ENCODE measurements at regions not wholly inside any gene's neighbourhood (a gene's known extent, or its start where the extent isn't known, plus 50 kb on each side); places are given as distances from the start of the nearest gene placed in this dataset.

DNA sequence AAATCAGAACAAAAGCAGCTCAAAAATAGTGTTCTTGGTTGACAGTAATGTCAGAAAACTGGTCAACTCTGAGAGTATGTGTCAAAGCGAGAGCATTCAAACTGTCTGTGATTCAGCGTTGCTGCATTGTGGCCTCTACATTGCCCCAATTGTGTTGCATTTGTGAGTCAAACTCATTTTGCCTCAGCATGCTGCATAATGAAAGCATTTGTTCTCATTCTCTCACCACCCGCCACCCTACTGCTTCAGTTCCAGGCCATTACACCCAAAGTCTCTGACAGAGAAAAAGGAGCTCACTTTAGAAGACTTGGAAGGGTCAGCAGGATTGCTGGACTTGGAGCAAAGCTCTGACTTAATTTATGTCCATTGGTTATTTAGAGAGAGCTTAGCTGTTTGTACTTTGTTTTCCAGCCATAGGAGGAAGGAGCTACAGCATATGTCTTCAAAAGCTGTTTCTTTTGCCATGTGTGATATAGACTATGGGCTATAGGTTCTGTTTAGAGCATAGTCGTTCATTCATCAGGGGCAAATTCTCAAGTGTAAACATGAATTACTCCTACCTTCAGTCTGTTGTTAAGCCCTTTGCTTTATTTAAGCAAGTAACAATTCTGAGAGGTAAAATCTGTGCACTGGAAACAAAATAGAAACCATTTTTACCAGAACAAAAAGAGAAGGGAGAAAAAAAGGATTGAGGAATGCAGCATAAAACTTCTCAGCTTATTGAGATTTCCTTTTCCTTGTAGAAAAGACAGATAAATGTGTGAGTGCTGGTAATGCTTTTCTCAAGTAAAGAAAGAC, 153.4 kb upstream of the ANK2 start:
- ATAC-seq = no peak
- TF ChIP-seq, protein P1, sequence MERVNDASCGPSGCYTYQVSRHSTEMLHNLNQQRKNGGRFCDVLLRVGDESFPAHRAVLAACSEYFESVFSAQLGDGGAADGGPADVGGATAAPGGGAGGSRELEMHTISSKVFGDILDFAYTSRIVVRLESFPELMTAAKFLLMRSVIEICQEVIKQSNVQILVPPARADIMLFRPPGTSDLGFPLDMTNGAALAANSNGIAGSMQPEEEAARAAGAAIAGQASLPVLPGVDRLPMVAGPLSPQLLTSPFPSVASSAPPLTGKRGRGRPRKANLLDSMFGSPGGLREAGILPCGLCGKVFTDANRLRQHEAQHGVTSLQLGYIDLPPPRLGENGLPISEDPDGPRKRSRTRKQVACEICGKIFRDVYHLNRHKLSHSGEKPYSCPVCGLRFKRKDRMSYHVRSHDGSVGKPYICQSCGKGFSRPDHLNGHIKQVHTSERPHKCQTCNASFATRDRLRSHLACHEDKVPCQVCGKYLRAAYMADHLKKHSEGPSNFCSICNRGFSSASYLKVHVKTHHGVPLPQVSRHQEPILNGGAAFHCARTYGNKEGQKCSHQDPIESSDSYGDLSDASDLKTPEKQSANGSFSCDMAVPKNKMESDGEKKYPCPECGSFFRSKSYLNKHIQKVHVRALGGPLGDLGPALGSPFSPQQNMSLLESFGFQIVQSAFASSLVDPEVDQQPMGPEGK (CRISPR knock-in tag; IDR thresholded peaks at IDR 0.05; ENCODE audit: borderline replicate concordance) = no peak
- TF ChIP-seq, protein P2, sequence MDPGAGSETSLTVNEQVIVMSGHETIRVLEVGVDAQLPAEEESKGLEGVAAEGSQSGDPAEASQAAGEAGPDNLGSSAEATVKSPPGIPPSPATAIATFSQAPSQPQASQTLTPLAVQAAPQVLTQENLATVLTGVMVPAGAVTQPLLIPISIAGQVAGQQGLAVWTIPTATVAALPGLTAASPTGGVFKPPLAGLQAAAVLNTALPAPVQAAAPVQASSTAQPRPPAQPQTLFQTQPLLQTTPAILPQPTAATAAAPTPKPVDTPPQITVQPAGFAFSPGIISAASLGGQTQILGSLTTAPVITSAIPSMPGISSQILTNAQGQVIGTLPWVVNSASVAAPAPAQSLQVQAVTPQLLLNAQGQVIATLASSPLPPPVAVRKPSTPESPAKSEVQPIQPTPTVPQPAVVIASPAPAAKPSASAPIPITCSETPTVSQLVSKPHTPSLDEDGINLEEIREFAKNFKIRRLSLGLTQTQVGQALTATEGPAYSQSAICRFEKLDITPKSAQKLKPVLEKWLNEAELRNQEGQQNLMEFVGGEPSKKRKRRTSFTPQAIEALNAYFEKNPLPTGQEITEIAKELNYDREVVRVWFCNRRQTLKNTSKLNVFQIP (CRISPR knock-in tag; IDR thresholded peaks at IDR 0.05; ENCODE audit: borderline replicate concordance, low read depth) = no peak
- no peak for TF ChIP-seq PPARA (CRISPR knock-in tag; IDR thresholded peaks at IDR 0.05; ENCODE audit: borderline replicate concordance)
- TF ChIP-seq, protein P3, sequence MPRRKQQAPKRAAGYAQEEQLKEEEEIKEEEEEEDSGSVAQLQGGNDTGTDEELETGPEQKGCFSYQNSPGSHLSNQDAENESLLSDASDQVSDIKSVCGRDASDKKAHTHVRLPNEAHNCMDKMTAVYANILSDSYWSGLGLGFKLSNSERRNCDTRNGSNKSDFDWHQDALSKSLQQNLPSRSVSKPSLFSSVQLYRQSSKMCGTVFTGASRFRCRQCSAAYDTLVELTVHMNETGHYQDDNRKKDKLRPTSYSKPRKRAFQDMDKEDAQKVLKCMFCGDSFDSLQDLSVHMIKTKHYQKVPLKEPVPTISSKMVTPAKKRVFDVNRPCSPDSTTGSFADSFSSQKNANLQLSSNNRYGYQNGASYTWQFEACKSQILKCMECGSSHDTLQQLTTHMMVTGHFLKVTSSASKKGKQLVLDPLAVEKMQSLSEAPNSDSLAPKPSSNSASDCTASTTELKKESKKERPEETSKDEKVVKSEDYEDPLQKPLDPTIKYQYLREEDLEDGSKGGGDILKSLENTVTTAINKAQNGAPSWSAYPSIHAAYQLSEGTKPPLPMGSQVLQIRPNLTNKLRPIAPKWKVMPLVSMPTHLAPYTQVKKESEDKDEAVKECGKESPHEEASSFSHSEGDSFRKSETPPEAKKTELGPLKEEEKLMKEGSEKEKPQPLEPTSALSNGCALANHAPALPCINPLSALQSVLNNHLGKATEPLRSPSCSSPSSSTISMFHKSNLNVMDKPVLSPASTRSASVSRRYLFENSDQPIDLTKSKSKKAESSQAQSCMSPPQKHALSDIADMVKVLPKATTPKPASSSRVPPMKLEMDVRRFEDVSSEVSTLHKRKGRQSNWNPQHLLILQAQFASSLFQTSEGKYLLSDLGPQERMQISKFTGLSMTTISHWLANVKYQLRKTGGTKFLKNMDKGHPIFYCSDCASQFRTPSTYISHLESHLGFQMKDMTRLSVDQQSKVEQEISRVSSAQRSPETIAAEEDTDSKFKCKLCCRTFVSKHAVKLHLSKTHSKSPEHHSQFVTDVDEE (CRISPR knock-in tag; IDR thresholded peaks at IDR 0.05) = no peak
- TF ChIP-seq ZNF565 (CRISPR knock-in tag; conservative IDR thresholded peaks at IDR 0.05; ENCODE audit: low read depth) = no peak
- no peak for TF ChIP-seq OSR1 (CRISPR knock-in tag; IDR thresholded peaks at IDR 0.05)
- TF ChIP-seq ZNF8 (CRISPR knock-in tag; IDR thresholded peaks at IDR 0.05) = no peak
- TF ChIP-seq RARB (CRISPR knock-in tag; IDR thresholded peaks at IDR 0.05) = no peak
- TF ChIP-seq GLIS3 (CRISPR knock-in tag; IDR thresholded peaks at IDR 0.05) = no peak
- no peak for TF ChIP-seq SNAI2 (CRISPR knock-in tag; IDR thresholded peaks at IDR 0.05)
- TF ChIP-seq ZNF70 (CRISPR knock-in tag; IDR thresholded peaks at IDR 0.05) = no peak
- TF ChIP-seq ARNTL (CRISPR knock-in tag; IDR thresholded peaks at IDR 0.05; ENCODE audit: borderline replicate concordance, low read depth) = no peak
- TF ChIP-seq CSDC2 (CRISPR knock-in tag; IDR thresholded peaks at IDR 0.05) = no peak
- TF ChIP-seq ZFP30 (CRISPR knock-in tag; IDR thresholded peaks at IDR 0.05) = no peak

DNA sequence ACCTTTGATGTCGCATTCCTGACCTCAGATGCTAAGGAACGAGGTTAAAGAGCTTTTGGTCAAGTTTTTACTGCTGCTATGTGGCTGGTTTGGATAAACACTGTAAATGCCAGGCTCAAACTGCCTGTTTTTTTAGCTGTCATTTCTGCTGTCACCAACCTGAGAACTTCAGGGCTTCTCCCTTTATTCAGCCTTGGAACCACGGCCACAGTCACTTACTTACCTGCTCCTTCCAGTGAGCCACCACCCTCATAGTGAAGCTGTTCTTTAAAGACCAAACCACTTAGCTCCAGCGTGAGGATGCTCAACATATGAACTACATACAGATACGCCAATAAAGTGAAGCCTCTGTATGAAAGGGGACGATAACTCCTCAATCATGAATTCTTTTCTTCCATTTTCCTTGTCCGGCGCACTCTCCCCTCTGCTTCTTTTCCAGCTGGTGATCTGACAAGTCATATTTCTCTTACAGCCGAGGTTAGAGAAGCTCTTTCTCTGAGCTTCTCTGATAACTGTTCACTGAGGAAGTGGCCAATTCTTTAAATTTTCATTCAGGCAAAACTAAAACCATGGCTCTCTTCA, 152.8 kb upstream of the ANK2 start:
- no peak for ATAC-seq
- TF ChIP-seq ZFP30 (CRISPR knock-in tag; IDR thresholded peaks at IDR 0.05) = no peak
- TF ChIP-seq ZC3H10 (CRISPR knock-in tag; IDR thresholded peaks at IDR 0.05) = no peak
- TF ChIP-seq TCF4 (CRISPR knock-in tag; IDR thresholded peaks at IDR 0.05; ENCODE audit: borderline replicate concordance) = no peak
- no peak for TF ChIP-seq ARNTL (CRISPR knock-in tag; IDR thresholded peaks at IDR 0.05; ENCODE audit: borderline replicate concordance, low read depth)
- TF ChIP-seq BACH2 (CRISPR knock-in tag; IDR thresholded peaks at IDR 0.05; ENCODE audit: borderline replicate concordance) = no peak
- TF ChIP-seq, protein P3 (CRISPR knock-in tag; IDR thresholded peaks at IDR 0.05) = no peak
- no peak for TF ChIP-seq RARB (CRISPR knock-in tag; IDR thresholded peaks at IDR 0.05)
- TF ChIP-seq OSR1 (CRISPR knock-in tag; IDR thresholded peaks at IDR 0.05) = no peak
- TF ChIP-seq, protein P1 (CRISPR knock-in tag; IDR thresholded peaks at IDR 0.05; ENCODE audit: borderline replicate concordance) = no peak
- TF ChIP-seq PPARA (CRISPR knock-in tag; IDR thresholded peaks at IDR 0.05; ENCODE audit: borderline replicate concordance) = no peak
- TF ChIP-seq ZFP3 (CRISPR knock-in tag; IDR thresholded peaks at IDR 0.05) = no peak
- no peak for TF ChIP-seq GLIS3 (CRISPR knock-in tag; IDR thresholded peaks at IDR 0.05)
